ENCODE measurements at regions not wholly inside any gene's neighbourhood (a gene's known extent, or its start where the extent isn't known, plus 50 kb on each side); places are given as distances from the start of the nearest gene placed in this dataset.

GRCh38 chr5:163997965-163998364 is 492.5 kb downstream of the MAT2B start:
- Histone ChIP-seq H3K4me3 (no peak overlapping the region), H3K27ac (no peak overlapping the region)
- DNase-seq (ENCODE audit: low spot score), result no peak
- TF ChIP-seq CTCF (IDR thresholded peaks at IDR 0.05), result no peak

DNA sequence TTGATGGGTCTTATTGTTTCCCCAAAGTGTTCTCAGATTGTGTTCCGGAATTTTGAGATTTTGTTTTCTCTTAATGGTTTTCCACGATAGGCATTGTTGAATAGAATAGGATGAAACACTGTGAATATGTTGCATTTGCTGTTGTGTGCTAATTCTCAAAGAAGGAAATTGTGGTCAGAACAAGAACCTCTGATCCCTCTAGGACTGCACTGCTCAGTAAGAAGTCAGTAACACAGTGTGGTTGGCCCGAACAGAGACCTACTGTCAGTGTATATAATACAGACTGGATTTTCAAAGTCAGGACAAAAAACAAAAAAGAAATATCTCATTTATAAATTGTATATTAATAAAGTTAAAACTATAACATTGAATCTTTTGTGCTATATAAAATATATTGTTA is 494.8 kb downstream of the MAT2B start:
- no peak for DNase-seq (ENCODE audit: low spot score)
- TF ChIP-seq CTCF (IDR thresholded peaks at IDR 0.05), result no peak
- Histone ChIP-seq H3K27ac (no peak overlapping the region), H3K4me3 (no peak overlapping the region)

DNA sequence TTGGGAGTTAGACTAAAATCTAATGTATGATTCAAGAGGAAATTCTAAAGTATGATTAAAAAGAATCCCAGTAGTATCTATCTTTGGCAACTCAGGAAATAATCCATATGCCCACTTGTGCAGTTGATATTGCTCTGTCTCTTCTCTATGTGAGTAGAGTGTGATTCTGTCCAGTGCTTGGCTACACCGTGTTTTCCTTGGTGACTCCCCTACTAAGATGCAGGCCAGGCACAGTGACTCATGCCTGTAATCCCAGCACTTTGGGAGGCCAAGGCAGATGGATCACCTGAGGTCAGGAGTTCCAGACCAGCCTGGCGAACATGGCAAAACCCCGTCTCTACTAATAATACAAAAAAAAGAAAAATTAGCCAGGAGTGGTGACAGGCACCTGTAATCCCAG is 495.4 kb downstream of the MAT2B start:
- H3K4me3 ChIP-seq, result no peak overlapping the region
- no peak for DNase-seq (ENCODE audit: low spot score)
- no peak overlapping the region for H3K27ac ChIP-seq
- no peak for TF ChIP-seq CTCF (IDR thresholded peaks at IDR 0.05)

DNA sequence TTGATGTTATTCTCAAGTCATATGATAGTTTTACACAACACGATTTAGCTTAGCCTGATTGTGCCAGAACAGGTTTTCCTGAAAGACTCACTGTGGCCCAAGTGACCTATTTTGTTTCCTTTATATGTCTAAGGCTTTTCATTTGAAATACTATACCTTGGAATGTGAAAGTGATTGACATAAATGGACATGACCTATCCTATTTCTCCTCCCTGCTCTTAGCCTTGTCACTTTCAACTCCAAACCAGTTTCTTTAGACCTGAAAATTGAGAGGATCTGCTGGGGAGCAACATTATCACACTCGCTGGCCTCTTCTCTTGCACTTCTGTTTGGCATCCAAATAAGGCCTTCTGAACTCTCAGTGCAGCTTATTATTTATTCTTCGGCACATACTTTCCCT is 496.8 kb downstream of the MAT2B start:
- H3K4me3 ChIP-seq, result no peak overlapping the region
- TF ChIP-seq CTCF (IDR thresholded peaks at IDR 0.05), result no peak
- DNase-seq (ENCODE audit: low spot score), result no peak
- no peak overlapping the region for H3K27ac ChIP-seq

DNA sequence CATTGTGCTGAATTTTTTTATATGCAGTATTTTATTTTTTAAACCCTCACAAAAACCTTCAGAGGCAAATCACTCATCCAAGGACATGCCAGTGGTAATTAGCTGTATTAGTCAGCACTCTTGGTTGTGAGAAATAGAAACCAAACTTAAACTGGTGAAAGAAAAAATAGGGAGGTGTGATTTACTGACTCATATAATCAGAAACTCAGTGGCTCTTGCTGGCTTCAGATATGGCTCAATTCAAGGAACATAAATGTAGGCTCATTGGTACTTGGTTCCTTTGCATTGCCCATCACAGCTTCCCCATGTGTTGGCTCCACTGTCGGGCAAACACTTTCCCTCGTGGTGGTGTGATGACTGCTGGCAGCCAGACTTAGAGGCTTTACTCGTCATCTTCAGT is 497.2 kb downstream of the MAT2B start:
- Histone ChIP-seq H3K4me3 (no peak overlapping the region), H3K27ac (no peak overlapping the region)
- no peak for DNase-seq (ENCODE audit: low spot score)
- no peak for TF ChIP-seq CTCF (IDR thresholded peaks at IDR 0.05)

GRCh38 chr5:164005071-164005470 is 499.7 kb downstream of the MAT2B start:
- no peak for DNase-seq (ENCODE audit: low spot score)
- H3K4me3 ChIP-seq, result no peak overlapping the region
- no peak overlapping the region for H3K27ac ChIP-seq
- TF ChIP-seq CTCF (IDR thresholded peaks at IDR 0.05), result no peak

DNA sequence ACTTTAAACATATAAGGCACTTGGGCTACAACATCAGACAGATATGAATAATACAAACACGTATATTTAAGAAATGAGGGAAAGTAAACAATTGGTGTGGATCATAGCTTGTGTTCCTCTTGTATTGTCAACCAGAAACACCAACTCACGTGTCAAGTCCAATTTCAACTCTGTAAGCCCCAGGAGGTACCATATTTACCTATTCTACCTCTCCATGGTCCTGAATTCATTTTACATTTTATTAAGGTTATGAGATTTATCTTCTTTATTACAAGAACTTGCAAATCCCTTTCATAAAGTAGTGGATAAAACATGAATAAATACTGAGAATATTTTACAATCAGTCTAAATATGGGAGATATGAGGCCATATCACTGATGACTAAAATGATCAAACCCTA is 501.6 kb downstream of the MAT2B start:
- DNase-seq (ENCODE audit: low spot score), result no peak
- H3K27ac ChIP-seq, result no peak overlapping the region
- TF ChIP-seq CTCF (IDR thresholded peaks at IDR 0.05), result no peak
- no peak overlapping the region for H3K4me3 ChIP-seq
